ENCODE measurements at regions not wholly inside any gene's neighbourhood (a gene's known extent, or its start where the extent isn't known, plus 50 kb on each side); places are given as distances from the start of the nearest gene placed in this dataset.

DNA sequence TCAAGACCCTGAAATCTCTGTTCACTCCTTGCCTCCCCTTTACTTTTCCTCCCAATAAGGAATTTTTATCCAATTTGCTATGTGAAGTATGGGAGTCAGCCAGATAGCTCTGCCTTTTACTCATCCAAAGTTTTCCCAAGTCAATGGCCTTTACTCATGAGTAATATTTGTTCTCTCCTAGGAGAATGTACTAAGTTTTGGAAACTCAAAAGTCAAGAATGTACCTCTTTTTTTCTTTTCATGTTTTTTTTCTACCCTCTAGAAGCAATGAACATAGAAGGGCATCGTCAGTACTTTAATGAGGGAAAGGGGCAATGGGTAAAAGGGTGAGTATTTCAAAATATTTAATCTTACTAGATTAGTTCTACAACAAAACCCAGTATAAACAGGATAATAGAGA, 140.2 kb upstream of the SGCD start:
- TF ChIP-seq, protein P1, sequence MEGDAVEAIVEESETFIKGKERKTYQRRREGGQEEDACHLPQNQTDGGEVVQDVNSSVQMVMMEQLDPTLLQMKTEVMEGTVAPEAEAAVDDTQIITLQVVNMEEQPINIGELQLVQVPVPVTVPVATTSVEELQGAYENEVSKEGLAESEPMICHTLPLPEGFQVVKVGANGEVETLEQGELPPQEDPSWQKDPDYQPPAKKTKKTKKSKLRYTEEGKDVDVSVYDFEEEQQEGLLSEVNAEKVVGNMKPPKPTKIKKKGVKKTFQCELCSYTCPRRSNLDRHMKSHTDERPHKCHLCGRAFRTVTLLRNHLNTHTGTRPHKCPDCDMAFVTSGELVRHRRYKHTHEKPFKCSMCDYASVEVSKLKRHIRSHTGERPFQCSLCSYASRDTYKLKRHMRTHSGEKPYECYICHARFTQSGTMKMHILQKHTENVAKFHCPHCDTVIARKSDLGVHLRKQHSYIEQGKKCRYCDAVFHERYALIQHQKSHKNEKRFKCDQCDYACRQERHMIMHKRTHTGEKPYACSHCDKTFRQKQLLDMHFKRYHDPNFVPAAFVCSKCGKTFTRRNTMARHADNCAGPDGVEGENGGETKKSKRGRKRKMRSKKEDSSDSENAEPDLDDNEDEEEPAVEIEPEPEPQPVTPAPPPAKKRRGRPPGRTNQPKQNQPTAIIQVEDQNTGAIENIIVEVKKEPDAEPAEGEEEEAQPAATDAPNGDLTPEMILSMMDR (IDR thresholded peaks at IDR 0.05): no peak
- TF ChIP-seq POLR2AphosphoS5 (IDR thresholded peaks at IDR 0.05; ENCODE audit: low read depth, low read length): no peak
